GM11168 (cell line): ENCODE measurements at regions not wholly inside any gene's neighbourhood (a gene's known extent, or its start where the extent isn't known, plus 50 kb on each side); places are given as distances from the start of the nearest gene placed in this dataset.
"Not testable (repeated sequence)": the region's sequence is repeated elsewhere in the genome, so short reads cannot be mapped to it uniquely, and the experiment has no call there.

Source experiments
- in situ Hi-C: fragments of 300-500 bp; cut with MboI; formaldehyde crosslinking; loops from one replicate; pipeline ENCODE4 v1.12.0; 2022; ENCODE audit warnings: low sequenced_read_pairs; ENCODE audit not compliant: unreplicated experiment

- in situ Hi-C loops = no loop called here
These were observed 265.3 kb downstream of the HNRNPD start for GRCh38 chr4:82108506-82108905.

DNA sequence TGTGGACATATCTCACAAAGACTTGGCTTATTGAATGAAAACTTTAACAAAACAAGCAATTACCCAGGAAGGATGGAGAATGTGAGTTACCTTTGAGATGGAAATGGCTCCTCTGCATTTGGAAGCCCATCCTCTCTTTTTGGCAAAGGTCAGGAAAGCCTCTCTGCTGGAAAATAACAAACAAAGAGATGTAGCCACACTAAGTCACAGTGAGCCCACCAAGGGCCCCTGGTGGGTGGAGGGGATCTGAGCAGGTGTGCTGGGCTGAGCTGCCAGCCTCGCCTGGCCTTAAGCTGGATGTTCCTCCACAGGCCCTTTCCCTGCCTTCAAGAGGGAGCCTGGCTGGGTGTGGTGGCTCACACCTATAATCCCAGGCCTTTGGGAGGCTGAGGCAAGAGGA lies 269.2 kb downstream of the HNRNPD start:
- in situ Hi-C loops = no loop called here

- in situ Hi-C loops = no loop called here
These were observed 273.7 kb downstream of the HNRNPD start for GRCh38 chr4:82099928-82100579.

- in situ Hi-C loops = no loop called here
These were observed 276.3 kb downstream of the HNRNPD start for GRCh38 chr4:82097504-82097903.

GRCh38 chr4:82090717-82091116 lies 283.1 kb downstream of the HNRNPD start:
- in situ Hi-C loops = no loop called here

DNA sequence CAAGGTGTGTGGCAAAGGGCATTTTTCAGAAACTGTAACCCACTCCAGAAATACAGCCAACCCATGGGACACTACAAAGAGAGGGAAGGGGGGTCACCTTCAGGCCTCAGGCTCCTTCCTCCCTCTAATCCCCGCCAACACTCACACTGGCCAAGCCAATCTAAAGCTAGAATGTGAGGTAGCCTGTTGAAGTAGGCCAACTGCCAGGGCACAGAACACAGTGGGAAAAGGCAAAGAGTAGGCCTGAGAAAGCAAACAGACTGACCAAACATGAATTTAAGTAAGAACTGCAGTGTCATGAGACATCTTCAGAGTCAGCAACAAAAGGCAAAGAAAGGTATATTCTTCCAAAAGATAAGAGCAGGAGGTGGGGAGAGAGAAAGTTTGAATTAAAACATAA lies 289.0 kb downstream of the HNRNPD start:
- in situ Hi-C loops = no loop called here

DNA sequence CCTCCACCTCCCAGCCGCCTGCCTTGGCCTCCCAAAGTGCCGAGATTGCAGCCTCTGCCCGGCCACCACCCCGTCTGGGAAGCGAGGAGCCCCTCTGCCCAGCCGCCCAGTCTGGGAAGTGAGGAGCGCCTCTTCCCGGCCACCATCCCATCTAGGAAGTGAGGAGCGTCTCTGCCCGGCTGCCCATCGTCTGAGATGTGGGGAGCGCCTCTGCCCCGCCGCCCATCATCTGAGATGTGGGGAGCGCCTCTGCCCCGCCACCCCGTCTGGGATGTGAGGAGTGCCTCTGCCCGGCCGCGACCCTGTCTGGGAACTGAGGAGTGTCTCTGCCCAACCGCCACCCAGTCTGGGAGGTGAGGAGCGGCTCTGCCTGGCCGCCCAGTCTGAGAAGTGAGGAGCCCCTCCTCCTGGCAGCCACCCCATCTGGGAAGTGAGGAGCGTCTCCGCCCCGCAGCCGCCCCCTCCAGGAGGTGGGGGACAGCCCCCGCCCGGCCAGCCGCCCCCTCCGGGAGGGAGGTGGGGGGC lies 296.3 kb downstream of the HNRNPD start:
- in situ Hi-C loops = not testable (repeated sequence)

GRCh38 chr4:82076809-82077208 lies 297.0 kb downstream of the HNRNPD start:
- in situ Hi-C loops = no loop called here

GRCh38 chr4:82076359-82076758 lies 297.4 kb downstream of the HNRNPD start:
- in situ Hi-C loops = no loop called here

GRCh38 chr4:82071951-82072350 lies 301.8 kb downstream of the HNRNPD start:
- in situ Hi-C loops = no loop called here

DNA sequence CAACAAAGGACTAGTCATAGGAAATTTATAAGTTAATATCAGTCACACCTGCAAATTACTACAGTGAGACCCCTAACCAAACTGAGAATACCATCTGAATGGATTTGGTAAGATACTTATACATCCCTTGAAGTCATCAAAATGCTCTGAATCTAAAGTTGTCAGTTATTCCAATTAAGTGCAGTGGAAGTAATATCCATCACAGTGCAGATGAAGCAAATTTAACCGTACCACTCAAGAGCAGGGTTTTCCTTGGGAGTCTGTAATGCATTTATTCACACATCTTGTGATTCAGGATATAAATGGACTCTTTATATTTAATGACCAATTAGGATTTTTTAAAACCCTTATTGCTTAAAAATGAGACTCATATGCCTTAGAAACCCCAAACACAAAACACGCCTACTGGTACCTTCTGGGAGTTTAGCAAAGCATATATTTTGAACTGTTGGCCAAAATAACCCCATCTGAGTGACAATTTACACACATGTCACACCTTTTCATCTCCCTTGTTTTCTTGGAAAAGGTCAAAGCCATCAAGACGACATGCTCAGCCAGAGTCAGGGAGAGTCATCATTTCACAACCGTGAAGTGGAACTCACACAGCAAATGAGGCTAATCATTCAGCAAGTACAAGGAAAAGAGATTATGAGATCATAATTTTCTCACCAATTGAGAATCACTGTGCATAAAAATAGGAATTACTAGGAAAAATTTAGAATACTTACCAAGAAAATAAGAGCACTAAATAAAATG lies 303.7 kb downstream of the HNRNPD start:
- in situ Hi-C loops = no loop called here

- in situ Hi-C loops = no loop called here
These were observed 310.8 kb downstream of the HNRNPD start for GRCh38 chr4:82063017-82063416.

GRCh38 chr4:82057990-82058544 lies 315.7 kb downstream of the HNRNPD start:
- in situ Hi-C loops = no loop called here

DNA sequence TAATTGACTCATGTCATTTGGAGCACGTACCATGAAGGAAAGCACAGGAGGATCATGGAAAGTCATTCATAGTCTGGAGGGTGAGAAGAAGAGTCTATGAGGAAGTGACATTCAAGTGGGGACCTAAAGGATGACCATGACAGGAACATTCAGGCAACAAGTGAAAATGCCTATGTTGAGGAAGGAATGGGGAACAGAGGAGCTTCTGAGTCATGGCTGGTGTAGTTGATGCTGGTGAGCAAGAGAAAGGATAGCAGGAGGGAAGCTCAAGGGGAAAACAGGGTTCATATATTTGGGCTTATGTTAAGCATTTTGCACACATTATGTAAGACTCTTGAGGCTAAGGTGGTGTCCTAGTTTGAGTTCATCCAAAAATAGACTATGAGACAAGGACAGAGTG lies 318.6 kb downstream of the HNRNPD start:
- in situ Hi-C loops = no loop called here

GRCh38 chr4:82053396-82053795 lies 320.4 kb downstream of the HNRNPD start:
- in situ Hi-C loops = no loop called here

GRCh38 chr4:82050796-82051195 lies 323.0 kb downstream of the HNRNPD start:
- in situ Hi-C loops = no loop called here

DNA sequence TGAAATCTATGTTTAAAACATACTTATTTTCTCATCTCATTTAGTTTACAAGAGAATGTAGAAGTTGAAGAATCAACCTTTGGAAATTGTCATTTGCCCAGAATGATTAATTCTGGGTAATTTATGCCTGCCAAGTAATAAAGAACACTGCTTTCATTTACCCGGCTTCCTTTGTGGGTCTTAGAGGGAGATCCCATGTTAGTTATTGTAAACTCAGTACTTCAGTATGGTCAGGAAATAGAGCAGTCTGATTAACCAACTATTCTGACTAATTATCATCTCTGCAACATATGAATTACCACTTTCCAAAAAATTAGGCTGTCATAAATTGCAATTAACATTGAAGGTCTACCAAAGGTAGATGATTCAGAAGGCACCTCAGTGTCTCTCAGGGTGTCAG lies 324.5 kb downstream of the HNRNPD start:
- in situ Hi-C loops = no loop called here

DNA sequence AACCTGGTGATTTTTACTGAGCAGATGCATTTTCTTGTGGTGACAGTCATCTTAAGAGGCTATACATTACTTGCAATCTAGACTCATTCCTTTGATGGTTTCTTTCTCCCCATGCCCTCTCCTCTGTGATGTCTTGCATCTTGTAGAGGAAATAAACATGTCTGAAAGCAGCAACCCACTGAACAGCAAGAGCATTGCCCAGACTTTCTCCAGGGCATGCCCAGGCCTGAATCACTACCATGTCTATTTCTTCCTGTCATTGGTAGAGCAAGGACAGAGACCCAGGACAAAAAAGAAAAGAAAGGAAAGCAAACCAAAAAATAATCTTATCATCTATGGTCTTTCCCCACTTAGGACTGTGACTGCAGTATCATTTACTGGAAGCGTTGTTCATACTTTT lies 326.1 kb downstream of the HNRNPD start:
- in situ Hi-C loops = no loop called here

GRCh38 chr4:82046796-82047195 lies 327.0 kb downstream of the HNRNPD start:
- in situ Hi-C loops = no loop called here

- in situ Hi-C loops = no loop called here
These were observed 328.5 kb downstream of the HNRNPD start for GRCh38 chr4:82045267-82045666.
